Breast epithelium (tissue), 4 donors: ENCODE measurements at regions not wholly inside any gene's neighbourhood (a gene's known extent, or its start where the extent isn't known, plus 50 kb on each side); places are given as distances from the start of the nearest gene placed in this dataset.

Source experiments
- DNase-seq, 2 donors: peaks; one replicate each; pipeline ENCODE4 v3.0.0-alpha.2; 2019; ENCODE audit warnings: low spot score in 2 of 2
- H3K27ac ChIP-seq, 2 donors: fragments of 200-600 bp; sonication (generic) in 1 of 2; one replicate each; pipeline ENCODE4 v1.5.1; 2016 to 2019; ENCODE audit warnings: mild to moderate bottlenecking in 1 of 2
- H3K27me3 ChIP-seq, 2 donors: fragments of 200-600 bp; sonication (generic) in 1 of 2; one replicate each; pipeline versions ENCODE4 v1.5.1 to v1.6.0; 2017 to 2019; ENCODE audit warnings: control low read depth in 1 of 2, mild to moderate bottlenecking in 1 of 2
- H3K36me3 ChIP-seq: fragments of 200-600 bp; one replicate; pipeline ENCODE4 v1.5.1; 2019
- H3K4me1 ChIP-seq, 2 donors: fragments of 200-600 bp; sonication (generic); one replicate each; pipeline ENCODE4 v1.5.1; 2016 to 2019; ENCODE audit warnings: control low read depth in 1 of 2
- H3K4me3 ChIP-seq, 3 donors: fragments of 200-600 bp; sonication (generic); 1 replicate in 2 of 3; 2 replicates in 1 of 3; pipeline ENCODE4 v1.5.1; 2016 to 2019; ENCODE audit warnings: mild to moderate bottlenecking in 3 of 3, moderate library complexity in 2 of 3
- H3K9me3 ChIP-seq, 2 donors: fragments of 200-600 bp; sonication (generic) in 1 of 2; one replicate each; pipeline ENCODE4 v1.5.1; 2016 to 2019; ENCODE audit warnings: control low read depth in 1 of 2
- CTCF ChIP-seq, 3 donors: fragments of 450-650 bp; IDR thresholded peaks; one replicate each; pipeline ENCODE4 v1.5.1; 2016 to 2017; ENCODE audit warnings: antibody characterized with exemption in 3 of 3, mild to moderate bottlenecking in 3 of 3, moderate library complexity in 3 of 3
- POLR2A ChIP-seq: fragments of 450-650 bp; IDR thresholded peaks from one replicate; pipeline ENCODE4 v1.6.1; 2016; ENCODE audit warnings: antibody characterized with exemption, mild to moderate bottlenecking, moderate library complexity
- POLR2AphosphoS5 ChIP-seq, 3 donors: sonication (generic); formaldehyde crosslinking; IDR thresholded peaks; one replicate each; pipeline ENCODE4 v1.6.1; 2017; ENCODE audit warnings: antibody characterized with exemption in 3 of 3
- intact Hi-C: fragments of 100-400 bp; cut with DNase I; formaldehyde crosslinking; loops from one replicate; pipeline ENCODE4 v1.15.1; 2023; ENCODE audit warnings: low total_unique reads

DNA sequence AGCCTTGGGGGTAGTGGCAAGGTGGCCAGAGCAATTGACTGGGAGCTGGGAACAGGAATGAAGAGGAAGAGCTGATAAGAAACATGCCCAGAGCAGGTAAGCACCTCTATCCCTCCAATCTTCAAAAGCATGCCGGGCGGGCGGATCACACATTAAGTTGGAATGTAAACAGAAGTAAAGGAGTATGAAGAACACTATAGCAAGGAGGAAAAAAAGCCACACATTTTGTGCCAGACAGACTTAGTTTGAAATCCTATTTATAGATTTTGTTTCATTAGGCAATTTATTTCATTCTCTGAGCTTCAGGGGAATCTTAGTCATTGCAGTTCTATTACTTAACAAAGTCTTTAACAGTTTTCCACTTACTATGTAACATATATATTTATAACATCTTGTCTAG is 173.9 kb upstream of the TNC start:
- no peaks in the 10 kb centered on the region for H3K36me3 ChIP-seq
- no peaks in the 10 kb centered on the region for H3K9me3 ChIP-seq

GRCh38 chr9:115292584-115293279 is 174.8 kb upstream of the TNC start:
- Histone ChIP-seq H3K36me3 (no peaks in the 10 kb centered on the region), H3K27ac (peak overlapping the region in 1 of 2 donors; percentile 32), H3K4me3 (no peak overlapping the region), H3K27me3 (no peaks in the 10 kb centered on the region), H3K9me3 (no peaks in the 10 kb centered on the region), H3K4me1 (no peaks in the 10 kb centered on the region)
- TF ChIP-seq POLR2A = no peak
- no peak for TF ChIP-seq POLR2AphosphoS5 (IDR thresholded peaks at IDR 0.05)
- TF ChIP-seq CTCF (IDR thresholded peaks at IDR 0.05) = no peak
- no peak for DNase-seq
- intact Hi-C loops = no loop called here

More for the DNA sequence above, 173.9 kb upstream of the TNC start:
- no peaks in the 10 kb centered on the region for H3K27me3 ChIP-seq
- no peak for TF ChIP-seq POLR2A
- TF ChIP-seq CTCF (IDR thresholded peaks at IDR 0.05) = no peak
- TF ChIP-seq POLR2AphosphoS5 (IDR thresholded peaks at IDR 0.05) = no peak
- no peaks in the 10 kb centered on the region for H3K4me1 ChIP-seq
- peak overlapping the region in 1 of 2 donors; percentile 17 for H3K27ac ChIP-seq
- H3K4me3 ChIP-seq = no peak overlapping the region
- no peak for DNase-seq
- intact Hi-C loops = no loop called here

DNA sequence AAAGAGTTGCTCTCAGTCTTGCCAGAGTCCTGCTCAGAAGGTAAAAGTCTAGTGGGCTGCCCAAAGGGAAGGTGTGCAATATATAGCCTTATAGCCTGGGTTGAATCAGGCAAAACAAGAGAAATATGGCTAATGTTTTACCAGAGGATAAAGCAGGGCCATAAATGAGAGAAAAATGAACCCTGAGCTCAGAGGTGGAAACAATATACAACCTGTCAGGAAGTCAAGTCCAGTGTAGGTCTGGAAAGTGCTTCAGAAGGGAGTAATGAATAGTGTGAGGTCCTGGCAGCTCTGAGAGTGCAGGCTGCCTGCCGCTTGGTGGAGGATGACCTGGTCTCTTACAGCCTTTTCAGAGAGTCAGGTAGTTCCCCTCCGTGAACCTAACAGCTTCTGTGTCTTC is 177.8 kb upstream of the TNC start:
- TF ChIP-seq POLR2AphosphoS5 (IDR thresholded peaks at IDR 0.05) = no peak
- TF ChIP-seq CTCF (IDR thresholded peaks at IDR 0.05) = no peak
- no peak for TF ChIP-seq POLR2A
- intact Hi-C loops = no loop called here
- H3K27ac ChIP-seq = no peak overlapping the region
- H3K27me3 ChIP-seq = no peaks in the 10 kb centered on the region
- H3K4me1 ChIP-seq = no peaks in the 10 kb centered on the region
- no peaks in the 10 kb centered on the region for H3K36me3 ChIP-seq
- no peak for DNase-seq
- H3K4me3 ChIP-seq = no peak overlapping the region
- H3K9me3 ChIP-seq = no peaks in the 10 kb centered on the region

DNA sequence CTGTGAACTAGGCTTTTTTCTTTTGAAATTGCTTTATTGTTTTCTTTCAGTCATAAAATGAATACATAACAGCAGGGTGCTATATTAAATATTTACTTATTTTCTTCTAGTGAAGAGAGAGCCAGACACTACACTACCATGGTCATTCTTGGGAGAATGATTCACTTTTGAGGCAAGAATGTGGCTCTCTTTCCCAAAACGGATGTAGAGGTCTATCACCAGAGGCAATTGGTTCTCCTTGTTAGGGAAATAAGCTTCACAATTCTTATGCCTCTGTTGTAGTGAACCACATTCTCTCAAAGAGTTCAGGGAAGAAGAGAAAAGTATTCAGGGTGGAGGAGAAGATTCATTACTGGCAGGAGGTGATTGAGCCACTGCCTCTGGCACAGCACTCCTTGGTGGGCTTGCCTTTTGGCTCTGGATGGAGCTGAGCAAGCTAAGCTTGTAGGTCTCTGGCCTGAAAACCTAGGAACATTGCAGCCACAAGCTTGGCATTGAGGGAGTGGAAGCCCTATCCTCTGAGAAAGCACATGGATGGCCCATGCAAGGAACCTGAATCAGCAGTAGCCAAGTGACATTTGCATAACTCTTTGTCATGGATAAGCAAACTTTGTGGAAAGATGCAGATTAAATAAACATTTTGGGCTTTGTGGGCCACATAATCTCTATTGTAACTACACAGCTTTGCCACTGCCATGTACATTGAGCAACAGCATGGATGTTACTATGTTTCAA is 179.0 kb upstream of the TNC start:
- Histone ChIP-seq H3K27me3 (no peaks in the 10 kb centered on the region), H3K9me3 (no peaks in the 10 kb centered on the region), H3K4me1 (no peaks in the 10 kb centered on the region), H3K27ac (no peak overlapping the region), H3K4me3 (no peak overlapping the region), H3K36me3 (no peaks in the 10 kb centered on the region)
- DNase-seq = no peak
- intact Hi-C loops = no loop called here
- TF ChIP-seq POLR2A = no peak
- no peak for TF ChIP-seq CTCF (IDR thresholded peaks at IDR 0.05)
- no peak for TF ChIP-seq POLR2AphosphoS5 (IDR thresholded peaks at IDR 0.05)

DNA sequence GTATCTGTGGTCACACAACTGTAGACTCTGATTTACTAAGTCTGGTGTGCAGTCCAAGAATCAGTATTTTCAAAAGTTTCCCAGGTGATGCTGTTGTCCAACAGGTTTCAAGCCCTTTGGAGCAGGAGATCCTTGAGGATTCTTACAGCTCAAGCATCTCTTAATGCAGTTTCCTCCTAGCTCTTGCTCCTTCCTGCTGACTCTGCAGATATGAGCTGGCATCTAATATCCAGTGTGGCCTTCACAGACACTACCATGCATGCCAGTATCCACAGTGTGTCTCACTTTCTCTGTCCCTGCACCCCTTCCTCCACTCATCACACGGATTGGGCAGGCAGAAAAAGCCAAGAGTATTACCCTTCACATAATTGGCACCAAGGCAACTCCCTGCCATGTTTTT is 182.2 kb upstream of the TNC start:
- Histone ChIP-seq H3K36me3 (no peaks in the 10 kb centered on the region), H3K4me1 (no peaks in the 10 kb centered on the region), H3K27me3 (no peaks in the 10 kb centered on the region), H3K9me3 (no peaks in the 10 kb centered on the region), H3K4me3 (no peak overlapping the region), H3K27ac (no peak overlapping the region)
- intact Hi-C loops = no loop called here
- DNase-seq = no peak
- no peak for TF ChIP-seq CTCF (IDR thresholded peaks at IDR 0.05)
